ENCODE measurements at regions not wholly inside any gene's neighbourhood (a gene's known extent, or its start where the extent isn't known, plus 50 kb on each side); places are given as distances from the start of the nearest gene placed in this dataset.

DNA sequence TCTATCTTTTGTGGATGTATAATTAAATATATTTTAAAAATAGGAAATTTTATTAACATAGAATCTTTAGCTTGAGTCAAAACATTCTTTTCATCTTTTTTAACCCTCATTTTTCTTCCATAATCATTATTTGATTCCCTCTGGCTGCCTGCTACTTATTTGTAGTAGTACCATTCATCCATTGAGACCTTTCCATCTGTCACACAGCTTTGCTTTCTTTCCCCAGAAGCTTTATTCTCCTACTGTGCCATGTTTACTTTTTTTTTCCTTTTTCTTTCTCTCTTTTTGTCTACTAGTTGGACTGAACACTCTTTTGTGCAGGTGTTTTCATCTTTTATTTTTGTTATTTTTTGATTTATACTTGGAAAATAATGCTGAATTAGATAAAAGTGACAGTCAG lies 522.6 kb upstream of the MMS22L start:
- TF ChIP-seq, protein P1, sequence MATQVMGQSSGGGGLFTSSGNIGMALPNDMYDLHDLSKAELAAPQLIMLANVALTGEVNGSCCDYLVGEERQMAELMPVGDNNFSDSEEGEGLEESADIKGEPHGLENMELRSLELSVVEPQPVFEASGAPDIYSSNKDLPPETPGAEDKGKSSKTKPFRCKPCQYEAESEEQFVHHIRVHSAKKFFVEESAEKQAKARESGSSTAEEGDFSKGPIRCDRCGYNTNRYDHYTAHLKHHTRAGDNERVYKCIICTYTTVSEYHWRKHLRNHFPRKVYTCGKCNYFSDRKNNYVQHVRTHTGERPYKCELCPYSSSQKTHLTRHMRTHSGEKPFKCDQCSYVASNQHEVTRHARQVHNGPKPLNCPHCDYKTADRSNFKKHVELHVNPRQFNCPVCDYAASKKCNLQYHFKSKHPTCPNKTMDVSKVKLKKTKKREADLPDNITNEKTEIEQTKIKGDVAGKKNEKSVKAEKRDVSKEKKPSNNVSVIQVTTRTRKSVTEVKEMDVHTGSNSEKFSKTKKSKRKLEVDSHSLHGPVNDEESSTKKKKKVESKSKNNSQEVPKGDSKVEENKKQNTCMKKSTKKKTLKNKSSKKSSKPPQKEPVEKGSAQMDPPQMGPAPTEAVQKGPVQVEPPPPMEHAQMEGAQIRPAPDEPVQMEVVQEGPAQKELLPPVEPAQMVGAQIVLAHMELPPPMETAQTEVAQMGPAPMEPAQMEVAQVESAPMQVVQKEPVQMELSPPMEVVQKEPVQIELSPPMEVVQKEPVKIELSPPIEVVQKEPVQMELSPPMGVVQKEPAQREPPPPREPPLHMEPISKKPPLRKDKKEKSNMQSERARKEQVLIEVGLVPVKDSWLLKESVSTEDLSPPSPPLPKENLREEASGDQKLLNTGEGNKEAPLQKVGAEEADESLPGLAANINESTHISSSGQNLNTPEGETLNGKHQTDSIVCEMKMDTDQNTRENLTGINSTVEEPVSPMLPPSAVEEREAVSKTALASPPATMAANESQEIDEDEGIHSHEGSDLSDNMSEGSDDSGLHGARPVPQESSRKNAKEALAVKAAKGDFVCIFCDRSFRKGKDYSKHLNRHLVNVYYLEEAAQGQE (IDR thresholded peaks at IDR 0.05; ENCODE audit: low read depth) = no peak
- TF ChIP-seq, protein P2, sequence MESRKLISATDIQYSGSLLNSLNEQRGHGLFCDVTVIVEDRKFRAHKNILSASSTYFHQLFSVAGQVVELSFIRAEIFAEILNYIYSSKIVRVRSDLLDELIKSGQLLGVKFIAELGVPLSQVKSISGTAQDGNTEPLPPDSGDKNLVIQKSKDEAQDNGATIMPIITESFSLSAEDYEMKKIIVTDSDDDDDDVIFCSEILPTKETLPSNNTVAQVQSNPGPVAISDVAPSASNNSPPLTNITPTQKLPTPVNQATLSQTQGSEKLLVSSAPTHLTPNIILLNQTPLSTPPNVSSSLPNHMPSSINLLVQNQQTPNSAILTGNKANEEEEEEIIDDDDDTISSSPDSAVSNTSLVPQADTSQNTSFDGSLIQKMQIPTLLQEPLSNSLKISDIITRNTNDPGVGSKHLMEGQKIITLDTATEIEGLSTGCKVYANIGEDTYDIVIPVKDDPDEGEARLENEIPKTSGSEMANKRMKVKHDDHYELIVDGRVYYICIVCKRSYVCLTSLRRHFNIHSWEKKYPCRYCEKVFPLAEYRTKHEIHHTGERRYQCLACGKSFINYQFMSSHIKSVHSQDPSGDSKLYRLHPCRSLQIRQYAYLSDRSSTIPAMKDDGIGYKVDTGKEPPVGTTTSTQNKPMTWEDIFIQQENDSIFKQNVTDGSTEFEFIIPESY (IDR thresholded peaks at IDR 0.05; ENCODE audit: extremely low read depth, insufficient replicate concordance, low read length) = no peak
- TF ChIP-seq, protein P3, sequence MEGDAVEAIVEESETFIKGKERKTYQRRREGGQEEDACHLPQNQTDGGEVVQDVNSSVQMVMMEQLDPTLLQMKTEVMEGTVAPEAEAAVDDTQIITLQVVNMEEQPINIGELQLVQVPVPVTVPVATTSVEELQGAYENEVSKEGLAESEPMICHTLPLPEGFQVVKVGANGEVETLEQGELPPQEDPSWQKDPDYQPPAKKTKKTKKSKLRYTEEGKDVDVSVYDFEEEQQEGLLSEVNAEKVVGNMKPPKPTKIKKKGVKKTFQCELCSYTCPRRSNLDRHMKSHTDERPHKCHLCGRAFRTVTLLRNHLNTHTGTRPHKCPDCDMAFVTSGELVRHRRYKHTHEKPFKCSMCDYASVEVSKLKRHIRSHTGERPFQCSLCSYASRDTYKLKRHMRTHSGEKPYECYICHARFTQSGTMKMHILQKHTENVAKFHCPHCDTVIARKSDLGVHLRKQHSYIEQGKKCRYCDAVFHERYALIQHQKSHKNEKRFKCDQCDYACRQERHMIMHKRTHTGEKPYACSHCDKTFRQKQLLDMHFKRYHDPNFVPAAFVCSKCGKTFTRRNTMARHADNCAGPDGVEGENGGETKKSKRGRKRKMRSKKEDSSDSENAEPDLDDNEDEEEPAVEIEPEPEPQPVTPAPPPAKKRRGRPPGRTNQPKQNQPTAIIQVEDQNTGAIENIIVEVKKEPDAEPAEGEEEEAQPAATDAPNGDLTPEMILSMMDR (IDR thresholded peaks at IDR 0.05 in 2 of 3, conservative IDR thresholded peaks at IDR 0.05 in 1 of 3; ENCODE audit: borderline replicate concordance in 1 of 3, insufficient read depth in 1 of 3, low read depth in 2 of 3, low read length in 2 of 3) = no peak

All from HCT116 (cell line).